NCI-H774 (cell line): ENCODE measurements at regions not wholly inside any gene's neighbourhood (a gene's known extent, or its start where the extent isn't known, plus 50 kb on each side); places are given as distances from the start of the nearest gene placed in this dataset.

Experiments
- DNase-seq: peaks from one replicate; lab custom pipeline; 2025; lab: John Stamatoyannopoulos, UW

DNA sequence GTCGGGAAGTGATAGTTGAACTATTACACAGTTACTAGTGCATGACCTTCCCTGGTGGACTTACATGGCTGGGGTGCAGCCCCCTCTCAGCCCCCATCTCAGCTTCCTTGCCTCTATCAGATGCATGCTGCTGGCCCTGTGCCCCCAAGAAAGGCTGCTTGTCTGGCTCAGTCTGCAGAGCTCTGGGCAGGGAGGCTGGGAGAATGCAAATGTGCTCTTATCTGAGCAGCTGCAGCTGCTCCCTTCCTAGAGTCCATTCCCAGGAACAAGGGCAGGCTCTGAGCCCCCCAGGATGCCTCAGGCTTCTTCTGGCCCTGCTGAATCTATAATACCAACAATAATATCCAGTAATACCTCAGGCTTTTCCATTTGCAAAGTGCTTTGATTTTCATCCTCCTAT, 218.1 kb upstream of the SRRM4 start:
- no peak for DNase-seq

DNA sequence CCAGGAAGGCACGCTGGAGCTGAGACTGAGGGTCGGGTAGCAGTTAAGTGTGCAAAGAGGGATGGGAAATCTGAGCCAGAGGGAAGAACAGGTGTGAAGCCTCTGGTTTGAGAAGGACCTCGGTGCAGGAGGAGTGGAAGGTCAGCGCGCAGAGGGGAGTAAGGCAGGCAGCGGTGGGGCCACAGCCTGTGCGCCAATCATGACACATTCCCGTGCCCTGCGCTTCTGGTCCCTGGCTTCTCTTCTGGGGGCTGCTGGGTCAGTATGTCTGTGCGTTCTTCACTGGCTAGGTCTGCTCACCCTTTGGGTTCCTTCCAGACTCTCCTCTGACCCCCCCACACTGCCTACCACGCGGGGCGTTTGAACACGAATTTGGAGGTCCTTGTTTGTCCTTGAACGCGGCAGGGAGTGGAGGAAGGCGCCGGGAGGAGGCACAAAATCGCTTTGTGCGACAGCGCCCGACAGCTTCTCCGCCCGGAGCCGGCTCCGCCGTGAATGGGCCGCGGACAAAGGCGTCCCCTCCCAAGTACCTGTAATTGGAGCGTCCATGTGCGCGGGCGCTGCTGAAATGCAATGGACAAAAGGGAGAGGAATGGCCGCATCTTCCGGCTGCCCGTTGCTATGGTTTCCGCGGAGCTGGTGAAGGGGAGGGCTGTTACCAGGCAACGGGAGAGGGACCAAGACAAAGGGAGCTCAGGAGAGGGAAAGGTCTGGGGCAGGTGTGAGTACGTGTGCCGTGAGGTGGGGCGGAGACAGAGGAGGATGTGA, 207.2 kb upstream of the SRRM4 start:
- peak; percentile 96 for DNase-seq

DNA sequence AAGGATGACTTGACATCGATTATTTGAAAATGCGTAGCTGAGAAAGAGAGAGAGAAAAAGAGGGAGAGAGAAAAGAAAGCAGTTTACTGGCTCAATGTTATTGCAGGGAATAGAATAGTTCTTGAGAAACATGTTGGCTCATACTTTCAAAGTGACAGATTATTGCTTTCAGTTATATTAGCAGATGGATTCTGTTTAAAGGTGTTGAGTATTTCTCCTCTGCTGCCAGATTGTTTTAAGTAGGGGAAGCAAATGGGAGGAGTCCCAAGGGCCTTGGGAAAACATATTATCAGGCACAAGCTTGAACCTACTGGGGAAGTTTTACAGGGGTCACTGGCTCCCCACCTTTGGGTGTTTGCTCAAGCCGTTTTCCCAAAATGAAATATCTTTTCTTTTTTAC, 203.8 kb upstream of the SRRM4 start:
- no peak for DNase-seq

DNA sequence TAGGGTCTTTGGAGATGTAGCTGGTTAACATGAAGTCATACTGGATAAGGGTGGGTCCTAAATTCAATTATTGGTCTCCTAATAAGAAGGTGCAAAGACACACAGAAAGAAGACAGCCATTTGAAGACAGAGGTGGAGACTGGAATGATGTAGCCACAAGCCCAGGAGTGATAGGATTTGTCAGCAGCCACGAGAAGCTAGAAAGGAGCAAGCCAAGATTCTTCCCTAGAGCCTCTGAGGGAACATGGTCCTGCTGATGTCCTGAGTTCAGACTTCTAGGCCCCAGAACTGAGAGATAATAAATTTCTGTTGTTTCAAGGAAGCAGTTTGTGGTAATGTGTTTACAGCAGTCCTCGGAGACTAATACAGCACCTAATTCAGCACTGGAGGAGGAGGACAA, 203.3 kb upstream of the SRRM4 start:
- no peak for DNase-seq

DNA sequence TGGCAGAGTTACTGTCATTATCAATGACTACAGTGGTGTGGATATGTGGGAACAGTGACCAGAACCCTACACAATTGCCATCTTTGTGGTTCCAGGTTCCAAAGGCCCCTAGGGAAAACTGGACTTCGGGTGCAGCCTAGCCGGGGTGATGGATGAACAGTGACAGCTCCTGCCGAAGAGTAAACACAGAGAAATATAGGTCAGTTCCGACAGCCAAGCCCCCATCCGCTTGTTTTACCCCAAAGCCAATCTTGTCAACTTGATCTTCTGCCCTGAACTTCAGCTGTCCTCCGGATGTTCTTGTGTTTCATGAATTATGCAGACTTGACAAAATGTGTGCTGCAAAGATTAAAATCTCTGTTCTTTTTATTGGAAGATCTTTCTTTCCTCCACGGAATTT, 200.4 kb upstream of the SRRM4 start:
- no peak for DNase-seq

- no peak for DNase-seq
These were observed 199.6 kb upstream of the SRRM4 start for GRCh38 chr12:118781692-118782091.

DNA sequence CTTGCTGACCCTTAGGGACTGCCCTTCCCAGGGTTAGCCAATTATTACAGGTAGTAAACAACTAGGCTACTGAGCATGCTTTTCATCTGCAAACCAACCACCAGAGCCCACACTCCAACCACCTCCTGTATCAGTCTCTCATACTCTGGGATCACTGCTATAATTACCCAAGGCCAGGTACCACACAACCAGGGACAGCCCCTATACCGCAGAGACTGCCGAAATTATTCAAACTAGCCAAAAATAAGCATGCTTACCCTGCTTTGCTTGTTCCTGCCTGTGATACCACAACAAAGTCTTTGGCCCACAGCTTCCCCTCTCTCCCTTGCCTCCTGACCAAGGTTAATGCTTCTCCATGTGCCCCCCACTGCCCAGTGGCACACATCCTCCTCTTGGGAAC, 197.6 kb upstream of the SRRM4 start:
- DNase-seq, result no peak

DNA sequence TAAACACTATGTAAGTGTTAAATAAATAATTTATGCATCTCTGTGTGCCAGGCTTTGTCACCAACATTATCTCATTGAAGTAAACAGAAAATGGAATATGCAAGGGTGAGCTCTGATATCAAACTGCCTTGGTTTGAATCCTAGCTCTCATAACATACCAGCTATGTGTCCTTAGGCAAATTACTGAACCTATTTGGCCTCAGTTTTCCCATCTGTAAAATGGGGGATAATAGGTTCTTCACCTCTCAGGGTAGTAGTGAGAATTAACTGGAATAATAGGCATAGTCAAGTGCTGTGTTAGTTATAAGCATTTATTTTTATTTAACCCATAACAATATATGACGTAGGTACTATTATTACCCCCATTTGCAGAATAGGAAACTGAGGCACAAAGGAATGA, 190.8 kb upstream of the SRRM4 start:
- no peak for DNase-seq

DNA sequence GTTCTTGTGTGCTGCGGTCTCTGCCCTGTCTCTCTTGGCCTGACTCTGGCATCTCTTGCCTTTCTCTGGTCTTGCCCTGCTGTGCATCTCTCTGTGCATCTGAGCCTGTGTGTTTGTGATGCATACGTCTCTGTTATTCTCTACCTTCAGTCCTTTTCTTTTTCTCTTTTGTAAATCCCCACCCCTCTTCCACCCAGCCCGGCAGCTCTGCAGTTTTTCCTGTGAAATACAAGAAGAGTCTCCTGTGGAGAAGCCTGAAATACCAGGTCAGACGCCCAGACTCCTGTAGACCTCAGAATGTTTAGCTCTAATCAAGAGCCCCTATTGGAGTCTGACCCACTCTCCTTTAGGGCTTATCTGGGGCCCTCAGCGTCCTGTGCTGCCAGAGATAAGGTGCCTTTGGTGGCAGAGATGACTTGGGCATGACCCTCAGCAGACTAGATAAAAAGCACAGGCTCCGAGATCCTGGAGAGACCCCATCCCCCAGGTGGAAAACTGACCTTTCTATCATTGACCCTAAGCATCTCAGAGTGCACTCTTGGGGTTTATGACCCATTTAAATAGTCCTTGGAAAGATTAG, 167.5 kb upstream of the SRRM4 start:
- DNase-seq, result no peak

DNA sequence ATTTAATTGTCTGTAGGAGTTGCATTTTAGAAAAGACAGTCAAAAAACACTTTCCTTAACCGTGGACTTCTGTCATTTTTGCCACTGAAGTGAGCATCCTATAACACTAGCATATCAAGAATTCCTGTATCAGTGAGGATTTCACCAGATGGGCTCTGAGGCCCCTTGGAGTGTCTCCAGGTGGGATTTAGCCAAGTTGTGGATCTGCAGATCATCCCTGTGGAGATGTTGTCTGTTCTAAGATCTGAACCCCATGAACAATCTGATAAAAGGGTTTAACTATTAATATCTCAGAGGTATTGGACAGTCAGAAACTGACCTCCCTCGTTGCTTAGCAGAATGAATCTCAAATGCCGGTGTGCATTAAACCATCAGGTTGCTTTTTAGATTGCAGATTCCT, 165.0 kb upstream of the SRRM4 start:
- DNase-seq, result no peak

- no peak for DNase-seq
These were observed 159.9 kb upstream of the SRRM4 start for GRCh38 chr12:118821386-118821925.

DNA sequence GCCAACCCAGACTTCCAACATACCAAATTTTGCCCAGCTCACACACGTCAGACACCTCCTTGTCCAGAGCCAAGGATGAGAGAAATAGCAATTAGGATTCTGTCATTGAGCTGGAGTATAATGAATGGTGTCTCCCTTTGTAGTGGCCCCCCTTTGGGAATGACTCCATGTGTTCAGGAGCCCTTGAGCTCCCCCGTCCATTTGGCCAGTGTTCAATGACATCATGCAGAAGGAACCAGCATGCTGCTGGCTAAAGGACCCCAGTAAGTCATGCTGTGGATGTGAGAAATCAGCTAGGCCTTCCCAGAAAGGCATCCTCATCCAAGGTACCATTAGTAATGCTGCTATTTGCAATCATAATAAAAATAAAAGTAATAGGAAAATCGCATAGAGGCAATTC, 158.8 kb upstream of the SRRM4 start:
- DNase-seq, result no peak

GRCh38 chr12:118827047-118827446, 154.3 kb upstream of the SRRM4 start:
- DNase-seq, result no peak

DNA sequence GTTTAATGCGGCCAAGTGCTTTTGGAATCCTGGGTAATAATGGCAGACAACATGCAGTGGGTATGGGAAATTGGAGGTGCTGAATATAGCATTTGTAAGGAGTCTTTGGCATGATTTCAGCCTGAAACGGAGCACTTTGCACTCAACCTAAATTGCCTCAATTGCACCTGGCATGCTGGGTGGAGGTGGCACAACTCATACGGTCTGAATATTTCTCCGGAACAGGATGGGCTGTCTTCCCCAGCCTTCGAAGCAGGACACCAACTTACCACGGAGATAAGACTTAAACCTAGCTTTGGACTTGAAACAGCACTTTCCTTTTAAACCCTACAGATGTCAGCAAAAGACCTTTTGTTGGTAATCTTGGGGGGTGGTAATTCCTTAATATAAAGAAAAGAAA, 153.7 kb upstream of the SRRM4 start:
- DNase-seq, result no peak

- DNase-seq, result no peak
These were observed 151.0 kb upstream of the SRRM4 start for GRCh38 chr12:118830296-118830695.

- DNase-seq, result no peak
These were observed 145.4 kb upstream of the SRRM4 start for GRCh38 chr12:118835926-118836325.

DNA sequence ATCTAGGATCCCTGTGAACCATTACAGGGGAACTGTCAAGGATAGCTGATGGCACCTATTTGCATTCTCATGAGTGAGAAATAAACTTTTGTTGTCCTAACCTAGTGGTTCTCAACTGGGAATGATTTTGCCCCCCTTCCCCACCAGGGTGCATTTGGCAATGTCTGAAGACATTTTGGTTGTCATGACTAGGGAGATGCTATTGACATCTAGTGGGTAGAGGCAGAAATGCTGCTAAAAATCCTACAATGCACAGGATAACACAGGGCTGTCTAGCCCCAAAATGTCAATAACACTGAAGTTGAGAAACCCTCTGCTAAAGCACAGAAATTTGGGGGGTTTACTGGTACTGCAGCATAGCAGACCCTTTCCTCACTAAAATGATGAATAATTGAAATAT, 140.9 kb upstream of the SRRM4 start:
- DNase-seq, result no peak

DNA sequence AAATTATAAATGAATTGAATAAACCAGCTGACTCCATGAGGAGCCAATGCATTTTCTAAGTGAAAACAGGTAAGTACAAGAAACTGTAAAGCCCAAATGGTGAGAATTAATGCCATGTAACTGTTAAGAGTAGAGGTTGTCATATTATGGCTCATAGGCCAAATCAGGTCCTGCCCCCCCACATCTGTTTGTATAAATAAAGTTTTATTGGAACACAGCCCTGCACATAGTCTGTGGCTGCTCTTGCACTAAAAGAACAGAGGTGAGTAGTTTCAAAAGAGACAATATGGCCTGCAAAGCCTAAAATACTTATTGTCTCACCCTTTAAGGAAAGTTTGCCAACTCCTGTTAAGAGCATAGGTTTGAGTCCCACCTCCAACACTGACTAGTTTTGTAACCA, 140.5 kb upstream of the SRRM4 start:
- DNase-seq, result no peak

DNA sequence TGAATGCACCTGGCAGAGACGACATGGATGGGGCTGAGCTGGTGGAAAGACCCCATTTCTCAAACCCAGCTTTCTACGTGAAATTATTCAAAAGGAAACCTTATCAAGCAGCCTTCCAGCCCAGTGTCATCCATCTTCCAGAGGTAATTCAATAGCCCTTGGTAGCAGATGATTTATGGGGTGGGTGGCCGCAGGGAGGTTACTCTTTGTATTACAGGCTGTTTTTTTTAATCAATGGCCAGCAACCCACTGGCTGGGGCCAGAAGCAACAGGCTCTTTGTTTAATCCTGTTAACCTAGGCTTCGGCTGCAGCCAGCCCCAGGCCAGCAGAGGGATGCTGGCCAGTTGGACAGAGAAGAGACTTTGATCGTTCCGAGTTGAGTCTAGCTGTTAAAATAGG, 139.8 kb upstream of the SRRM4 start:
- no peak for DNase-seq

DNA sequence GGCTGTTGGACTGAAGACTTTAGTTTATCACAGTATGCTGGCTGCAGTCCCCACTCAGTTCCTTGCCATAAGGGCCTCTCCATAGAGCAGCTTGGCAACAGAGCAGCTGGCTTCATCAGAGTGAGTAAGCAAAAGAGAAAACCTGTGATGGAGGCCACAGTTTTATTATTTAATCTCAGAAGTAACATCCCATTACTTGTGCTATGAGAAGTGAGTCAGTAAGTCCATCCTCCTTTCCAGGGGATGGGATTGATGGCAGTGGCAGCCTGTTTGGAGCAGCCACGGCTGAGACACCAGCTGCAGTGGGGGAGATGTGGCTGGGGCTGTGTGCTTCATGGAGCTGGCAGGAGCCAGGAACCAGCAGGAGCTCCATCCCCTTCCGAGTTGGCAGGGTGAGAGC, 138.5 kb upstream of the SRRM4 start:
- DNase-seq, result no peak

DNA sequence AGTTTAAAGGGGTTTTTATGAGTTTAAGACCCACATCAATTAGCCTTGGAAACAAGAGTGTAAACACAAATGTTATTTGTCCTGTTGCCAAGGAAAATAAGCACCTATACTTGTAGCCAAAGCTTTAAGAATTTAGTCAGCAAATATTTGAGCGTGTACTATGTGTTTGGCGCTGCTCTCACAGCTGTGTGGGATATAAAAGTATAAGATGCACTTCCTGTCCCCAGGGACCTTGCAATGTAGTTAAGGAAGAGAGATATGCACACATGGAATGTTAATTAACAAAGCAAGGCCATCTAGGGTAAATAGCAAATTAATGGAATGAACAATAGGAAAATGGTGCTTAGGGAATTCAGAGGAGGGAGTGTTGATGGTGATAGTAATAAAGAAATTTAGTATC, 134.9 kb upstream of the SRRM4 start:
- peak; percentile 60 for DNase-seq

GRCh38 chr12:118850244-118850825, 131.0 kb upstream of the SRRM4 start:
- peak; percentile 10 for DNase-seq

DNA sequence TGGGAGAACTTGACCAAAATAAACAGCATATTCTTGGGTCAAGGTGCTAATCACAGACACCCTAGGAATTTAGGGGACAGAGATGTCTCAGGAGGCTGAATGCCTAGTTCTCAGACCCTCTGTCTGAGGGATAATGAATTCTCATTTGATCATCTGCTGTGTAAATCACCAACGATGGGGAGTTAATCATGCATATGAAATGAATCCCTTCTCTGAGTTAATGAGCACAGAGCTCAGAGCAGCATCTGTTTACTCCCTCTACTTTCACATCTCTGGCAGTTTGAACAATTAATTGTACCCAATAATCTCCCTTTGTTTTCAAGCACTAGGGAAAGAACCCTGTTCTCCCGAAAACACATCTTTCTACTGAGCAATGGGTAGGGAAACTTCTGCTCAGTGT, 129.4 kb upstream of the SRRM4 start:
- no peak for DNase-seq

- no peak for DNase-seq
These were observed 127.7 kb upstream of the SRRM4 start for GRCh38 chr12:118853634-118854033.
